ENCODE measurements at regions not wholly inside any gene's neighbourhood (a gene's known extent, or its start where the extent isn't known, plus 50 kb on each side); places are given as distances from the start of the nearest gene placed in this dataset.

DNA sequence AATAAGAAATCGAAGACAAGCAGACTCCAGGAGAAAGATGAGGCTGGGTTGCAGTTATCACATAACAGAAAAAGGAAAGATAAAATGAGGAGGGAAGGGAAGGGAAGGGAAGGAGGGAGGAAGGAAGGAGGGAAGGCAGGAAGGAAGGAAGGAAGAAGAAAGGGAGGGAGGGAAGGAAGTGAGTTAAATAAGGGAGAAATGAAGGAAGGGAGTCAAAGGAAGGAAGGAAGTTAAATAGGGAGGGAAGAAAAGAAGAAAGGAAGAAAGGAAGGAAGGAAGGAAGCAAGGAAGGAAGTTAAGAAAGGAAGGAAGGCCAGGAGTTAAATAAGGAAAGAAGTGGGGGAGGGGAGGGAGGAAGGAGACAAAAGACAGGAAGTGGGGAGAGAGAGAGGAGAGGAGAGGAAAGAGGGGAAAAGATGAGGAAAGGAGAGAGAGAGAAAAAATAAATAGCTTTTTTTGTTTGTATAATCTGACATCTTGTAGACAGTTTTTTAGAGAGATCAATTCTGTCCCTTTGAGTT, 679.6 kb downstream of the HS3ST4 start:
- no peak overlapping the region for H3K4me3 ChIP-seq (replicated peaks; ENCODE audit: low read depth, low read length)
- DNase-seq (ENCODE audit: extremely low read depth, low read depth) = no peak

DNA sequence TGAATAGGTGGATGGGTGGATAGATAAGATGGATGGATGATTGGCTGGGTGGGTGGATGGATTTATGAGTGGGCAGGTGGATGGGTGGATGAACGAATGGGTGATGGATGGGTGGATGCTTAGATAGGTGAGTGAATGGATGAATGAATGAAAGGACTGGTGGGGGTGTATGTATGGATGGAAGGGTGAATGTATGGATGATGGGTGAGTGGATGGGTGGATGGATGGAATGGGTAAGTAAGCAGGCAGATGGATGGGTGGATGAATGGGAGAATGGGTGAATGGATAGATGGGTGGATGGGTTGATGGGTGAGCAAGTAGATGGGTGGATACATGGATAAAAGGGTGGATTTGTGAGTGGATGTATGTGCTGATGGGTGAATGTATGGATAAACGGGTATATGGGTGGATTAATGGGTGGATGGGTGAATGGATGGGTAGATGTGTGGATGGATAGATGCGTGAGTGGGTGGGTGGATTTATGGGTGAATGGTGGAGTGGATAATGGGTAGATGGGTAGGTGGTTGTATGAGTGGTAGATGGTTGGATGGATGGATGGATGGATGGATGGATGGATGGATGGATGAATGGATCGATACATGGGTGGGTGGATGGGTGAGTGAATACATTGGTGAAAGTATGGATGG, 682.6 kb downstream of the HS3ST4 start:
- no peak overlapping the region for H3K4me3 ChIP-seq (replicated peaks; ENCODE audit: low read depth, low read length)
- DNase-seq (ENCODE audit: extremely low read depth, low read depth) = no peak
- TF ChIP-seq, protein P1, sequence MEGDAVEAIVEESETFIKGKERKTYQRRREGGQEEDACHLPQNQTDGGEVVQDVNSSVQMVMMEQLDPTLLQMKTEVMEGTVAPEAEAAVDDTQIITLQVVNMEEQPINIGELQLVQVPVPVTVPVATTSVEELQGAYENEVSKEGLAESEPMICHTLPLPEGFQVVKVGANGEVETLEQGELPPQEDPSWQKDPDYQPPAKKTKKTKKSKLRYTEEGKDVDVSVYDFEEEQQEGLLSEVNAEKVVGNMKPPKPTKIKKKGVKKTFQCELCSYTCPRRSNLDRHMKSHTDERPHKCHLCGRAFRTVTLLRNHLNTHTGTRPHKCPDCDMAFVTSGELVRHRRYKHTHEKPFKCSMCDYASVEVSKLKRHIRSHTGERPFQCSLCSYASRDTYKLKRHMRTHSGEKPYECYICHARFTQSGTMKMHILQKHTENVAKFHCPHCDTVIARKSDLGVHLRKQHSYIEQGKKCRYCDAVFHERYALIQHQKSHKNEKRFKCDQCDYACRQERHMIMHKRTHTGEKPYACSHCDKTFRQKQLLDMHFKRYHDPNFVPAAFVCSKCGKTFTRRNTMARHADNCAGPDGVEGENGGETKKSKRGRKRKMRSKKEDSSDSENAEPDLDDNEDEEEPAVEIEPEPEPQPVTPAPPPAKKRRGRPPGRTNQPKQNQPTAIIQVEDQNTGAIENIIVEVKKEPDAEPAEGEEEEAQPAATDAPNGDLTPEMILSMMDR (IDR thresholded peaks at IDR 0.05; ENCODE audit: low read depth, low read length, missing control alignments) = no peak

More for the DNA sequence above, 679.6 kb downstream of the HS3ST4 start:
- TF ChIP-seq, protein P1 (IDR thresholded peaks at IDR 0.05; ENCODE audit: low read depth, low read length, missing control alignments) = no peak

DNA sequence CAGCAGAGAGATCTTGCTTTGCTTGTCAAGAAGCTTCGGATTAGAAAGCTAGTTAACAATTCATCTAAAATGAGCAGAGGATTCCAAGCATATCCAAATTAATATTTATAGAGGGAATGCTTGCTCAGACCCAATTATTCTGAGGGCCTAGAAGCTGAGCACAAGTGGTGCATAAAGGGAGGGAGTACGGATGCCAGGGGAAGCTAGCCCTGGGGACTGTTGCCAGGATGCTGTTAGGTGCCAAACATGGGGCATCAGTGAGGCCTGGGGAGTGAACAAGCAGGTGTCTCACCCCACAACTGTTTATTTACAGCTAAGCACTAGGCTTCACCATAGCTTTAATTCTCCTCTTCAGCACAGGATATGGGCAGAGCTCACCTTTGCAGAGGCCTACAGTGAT, 684.1 kb upstream of the C16orf82 start:
- no peak for DNase-seq (ENCODE audit: extremely low read depth, low read depth)
- TF ChIP-seq, protein P1 (IDR thresholded peaks at IDR 0.05; ENCODE audit: low read depth, low read length, missing control alignments) = no peak
- H3K4me3 ChIP-seq (replicated peaks; ENCODE audit: low read depth, low read length) = no peak overlapping the region

DNA sequence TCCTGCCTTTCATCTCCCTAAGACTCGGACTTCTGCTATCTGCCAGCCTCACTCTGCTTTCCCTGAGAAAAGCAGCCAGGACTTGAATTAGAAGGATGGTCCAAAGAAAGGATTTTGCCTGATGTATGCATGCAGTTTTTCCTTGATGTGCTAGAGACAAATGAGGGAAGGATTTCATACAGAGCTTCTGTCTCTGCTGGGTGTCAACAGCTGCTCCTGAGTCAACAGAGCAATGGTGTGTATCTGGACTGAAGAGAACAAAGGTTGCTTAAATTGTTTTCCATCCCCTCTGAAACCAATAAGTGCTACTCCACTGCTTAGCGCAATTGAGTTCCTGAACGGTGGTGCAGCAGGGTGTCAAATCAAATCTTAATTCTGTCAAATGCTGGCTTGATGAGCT, 680.6 kb upstream of the C16orf82 start:
- no peak for DNase-seq (ENCODE audit: extremely low read depth, low read depth)
- TF ChIP-seq, protein P1 (IDR thresholded peaks at IDR 0.05; ENCODE audit: low read depth, low read length, missing control alignments) = no peak
- no peak overlapping the region for H3K4me3 ChIP-seq (replicated peaks; ENCODE audit: low read depth, low read length)

DNA sequence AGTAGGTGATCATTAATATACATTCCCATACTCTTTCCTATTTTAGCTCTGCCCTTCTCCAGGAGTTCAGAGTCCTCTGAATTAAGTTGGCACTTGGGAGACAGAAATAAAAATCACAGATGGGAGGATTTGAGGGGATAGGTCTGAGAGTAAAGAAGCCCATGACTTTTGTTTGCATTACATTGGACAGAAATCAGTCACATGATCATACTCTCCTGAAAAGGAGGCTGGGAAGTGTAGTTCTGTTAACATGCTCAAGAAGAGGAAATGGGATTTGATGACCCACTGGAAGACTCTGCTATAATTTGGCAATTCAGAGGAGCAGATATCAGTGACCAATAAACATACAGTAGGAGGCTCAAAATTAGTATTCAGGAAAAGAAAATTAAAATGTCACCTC, 674.9 kb upstream of the C16orf82 start:
- TF ChIP-seq, protein P1 (IDR thresholded peaks at IDR 0.05; ENCODE audit: low read depth, low read length, missing control alignments) = no peak
- H3K4me3 ChIP-seq (replicated peaks; ENCODE audit: low read depth, low read length) = no peak overlapping the region
- DNase-seq (ENCODE audit: extremely low read depth, low read depth) = no peak

DNA sequence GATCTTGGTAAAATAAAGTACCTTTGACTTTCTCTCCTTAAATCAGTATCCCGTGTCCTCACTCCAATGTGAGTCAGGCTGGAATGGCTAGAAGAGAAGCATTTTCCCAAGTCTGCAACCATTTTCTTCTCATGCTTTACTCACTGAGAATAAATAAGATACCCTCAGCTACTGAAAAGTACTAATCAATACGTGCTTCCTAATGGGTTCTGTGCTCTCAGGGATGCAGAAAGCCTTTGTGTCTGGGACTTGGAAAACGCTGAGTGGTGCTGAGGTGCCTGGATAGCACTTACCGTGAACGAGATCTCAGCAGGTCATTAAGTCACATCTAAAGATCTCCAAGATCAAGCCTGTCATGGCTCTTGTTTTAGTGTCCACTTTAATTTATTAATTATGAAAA, 672.3 kb upstream of the C16orf82 start:
- no peak overlapping the region for H3K4me3 ChIP-seq (replicated peaks; ENCODE audit: low read depth, low read length)
- DNase-seq (ENCODE audit: extremely low read depth, low read depth) = no peak
- TF ChIP-seq, protein P1 (IDR thresholded peaks at IDR 0.05; ENCODE audit: low read depth, low read length, missing control alignments) = no peak

DNA sequence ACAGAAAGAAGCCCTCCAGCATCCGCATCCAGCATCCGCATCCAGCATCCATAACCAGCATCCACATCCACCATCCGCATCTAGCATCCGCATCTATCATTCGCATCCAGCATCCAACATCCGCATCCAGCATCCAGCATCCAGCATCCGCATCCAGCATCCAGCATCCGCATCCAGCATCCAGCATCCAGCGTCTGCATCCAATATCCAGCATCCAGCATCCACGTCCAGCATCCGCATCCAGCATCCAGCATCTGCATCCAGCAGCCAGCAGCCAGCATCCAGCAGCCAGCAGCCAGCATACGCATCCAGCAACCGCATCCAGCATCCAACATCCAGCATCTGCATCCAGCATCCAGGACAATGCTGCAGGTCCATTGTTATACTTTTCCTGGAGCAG, 671.0 kb upstream of the C16orf82 start:
- no peak overlapping the region for H3K4me3 ChIP-seq (replicated peaks; ENCODE audit: low read depth, low read length)
- TF ChIP-seq, protein P1 (IDR thresholded peaks at IDR 0.05; ENCODE audit: low read depth, low read length, missing control alignments) = no peak
- no peak for DNase-seq (ENCODE audit: extremely low read depth, low read depth)

Data from HFF-Myc (cell line).